GM19372 (cell line): ENCODE measurements at regions not wholly inside any gene's neighbourhood (a gene's known extent, or its start where the extent isn't known, plus 50 kb on each side); places are given as distances from the start of the nearest gene placed in this dataset.

Experiments used
- ATAC-seq: cut with Tn5 transposase; IDR thresholded peaks from one replicate; pipeline ENCODE4 v1.9.1; 2021; ENCODE audit warnings: mild to moderate bottlenecking, low read depth, moderate library complexity; ENCODE audit not compliant: unreplicated experiment

DNA sequence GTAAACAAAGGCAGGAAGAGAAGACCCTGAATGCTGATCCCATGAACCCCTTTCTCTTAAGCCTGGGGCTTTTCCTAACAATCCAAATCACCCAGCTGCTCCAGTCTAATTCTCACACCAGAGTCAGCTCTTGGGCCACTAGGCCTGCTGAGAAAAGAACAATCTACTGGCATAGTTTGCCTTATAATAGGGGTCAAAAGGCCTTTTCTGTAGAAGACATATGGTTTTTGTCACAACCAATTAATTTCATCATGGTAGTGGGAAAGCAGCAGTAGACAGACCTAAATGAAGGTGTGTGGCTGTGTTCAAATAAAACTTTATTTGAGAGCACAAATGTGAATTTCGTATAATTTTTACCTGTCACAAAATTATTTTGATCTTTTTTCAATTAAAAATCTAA is 994.7 kb upstream of the EPHA7 start:
- ATAC-seq = no peak

- ATAC-seq = no peak
These were observed 982.0 kb upstream of the EPHA7 start for GRCh38 chr6:94401311-94401710.

GRCh38 chr6:94394822-94395221 is 975.5 kb upstream of the EPHA7 start:
- no peak for ATAC-seq

GRCh38 chr6:94389218-94389617 is 969.9 kb upstream of the EPHA7 start:
- ATAC-seq = no peak

- ATAC-seq = no peak
These were observed 958.5 kb upstream of the EPHA7 start for GRCh38 chr6:94377835-94378234.

GRCh38 chr6:94376876-94377275 is 957.5 kb upstream of the EPHA7 start:
- ATAC-seq = no peak

DNA sequence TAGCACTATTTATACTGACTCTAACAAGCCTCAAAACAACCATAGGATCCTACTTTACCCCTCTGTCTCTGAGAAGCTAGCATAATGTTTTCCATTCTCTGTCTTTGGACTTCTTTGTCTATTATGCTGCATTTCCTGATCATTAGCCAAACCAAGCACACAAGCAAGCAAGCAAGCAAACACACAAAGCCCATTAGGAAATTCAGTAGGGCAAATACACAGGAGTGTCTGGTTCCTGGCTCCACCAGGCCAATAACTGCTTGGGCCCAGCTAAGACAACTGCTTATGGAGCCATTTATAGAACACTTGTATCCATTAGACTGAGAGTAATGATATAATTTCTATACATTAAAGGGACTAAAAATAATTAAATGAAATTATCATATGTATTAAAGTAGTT is 952.9 kb upstream of the EPHA7 start:
- no peak for ATAC-seq

DNA sequence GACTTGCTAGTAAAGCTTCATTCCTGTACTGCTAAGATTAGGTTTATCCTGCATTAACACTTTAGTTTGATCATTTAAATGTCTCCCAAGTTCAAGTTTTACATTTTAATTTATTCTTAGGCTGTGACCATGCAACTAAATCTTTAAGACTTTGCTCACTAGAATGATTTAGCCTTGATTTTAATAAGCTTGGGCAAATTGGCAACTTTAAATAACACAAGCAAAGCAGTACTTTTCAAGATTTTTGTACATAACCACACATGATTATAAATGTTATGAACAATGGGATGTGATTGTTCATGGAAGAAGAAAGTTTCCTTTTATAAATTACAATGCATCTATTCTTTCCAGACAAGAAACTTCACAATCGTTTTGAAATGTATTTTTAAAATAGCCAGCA is 948.0 kb upstream of the EPHA7 start:
- no peak for ATAC-seq

- ATAC-seq = no peak
These were observed 942.9 kb upstream of the EPHA7 start for GRCh38 chr6:94362061-94362864.

DNA sequence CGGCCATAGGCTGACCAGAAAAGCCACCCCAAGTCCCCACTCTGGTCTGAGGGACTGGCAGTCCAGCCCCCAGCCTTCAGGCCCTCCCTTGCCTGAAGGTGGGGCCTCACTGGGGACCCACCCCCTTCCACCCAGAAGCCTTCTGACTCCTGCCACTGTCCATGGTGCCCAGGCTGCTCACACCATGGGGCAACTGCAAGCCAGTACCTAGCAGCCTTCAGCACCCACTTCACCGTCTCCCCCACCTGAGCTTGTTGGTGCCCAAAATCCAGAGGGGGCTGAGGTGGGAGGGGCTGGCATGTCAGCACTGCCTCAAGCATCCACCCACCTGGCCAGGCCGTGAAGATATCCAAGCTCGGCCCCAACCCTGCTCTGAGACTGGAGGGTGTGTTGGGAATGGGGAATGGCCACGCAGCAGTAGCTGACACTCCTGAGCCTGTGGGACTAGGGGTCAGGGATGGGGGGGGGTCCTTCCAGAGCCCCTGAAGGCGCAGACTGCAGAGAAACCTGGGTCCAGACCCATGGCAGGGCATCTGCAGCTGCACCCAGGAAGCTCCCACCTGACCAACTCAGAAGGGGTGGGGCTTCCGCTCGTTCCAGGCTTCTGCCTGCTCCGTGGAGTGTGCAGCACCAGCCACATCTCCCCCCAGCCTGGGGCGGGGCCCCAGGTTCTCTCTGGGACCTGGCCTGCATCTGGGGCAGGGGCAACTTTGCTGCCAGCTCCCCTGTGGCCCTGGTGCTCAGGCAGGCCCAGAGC is 942.1 kb upstream of the EPHA7 start:
- ATAC-seq = no peak

- ATAC-seq = no peak
These were observed 938.1 kb upstream of the EPHA7 start for GRCh38 chr6:94357381-94357980.

DNA sequence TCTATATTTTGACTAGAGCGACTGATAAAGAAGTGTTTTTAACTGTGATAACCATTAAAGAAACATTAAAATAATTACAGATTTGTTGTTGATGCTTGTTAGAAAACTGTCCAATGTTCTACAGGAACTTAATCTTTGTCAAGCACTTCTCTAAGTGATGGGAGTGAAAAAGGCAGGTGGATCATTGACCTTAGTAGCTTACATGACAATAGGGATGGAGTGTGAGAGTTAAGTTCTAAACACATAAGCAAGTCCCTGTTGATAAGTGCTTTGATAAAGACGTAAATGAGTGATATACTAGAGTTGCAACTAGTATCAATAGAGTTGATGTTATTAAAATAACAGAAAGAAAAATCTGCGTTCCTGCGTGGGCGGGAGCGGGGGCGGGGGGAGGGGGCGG is 931.5 kb upstream of the EPHA7 start:
- ATAC-seq = no peak

GRCh38 chr6:94349227-94349626 is 929.9 kb upstream of the EPHA7 start:
- no peak for ATAC-seq

- ATAC-seq = no peak
These were observed 925.5 kb upstream of the EPHA7 start for GRCh38 chr6:94344866-94345265.

- ATAC-seq = no peak
These were observed 921.8 kb upstream of the EPHA7 start for GRCh38 chr6:94341173-94341572.

DNA sequence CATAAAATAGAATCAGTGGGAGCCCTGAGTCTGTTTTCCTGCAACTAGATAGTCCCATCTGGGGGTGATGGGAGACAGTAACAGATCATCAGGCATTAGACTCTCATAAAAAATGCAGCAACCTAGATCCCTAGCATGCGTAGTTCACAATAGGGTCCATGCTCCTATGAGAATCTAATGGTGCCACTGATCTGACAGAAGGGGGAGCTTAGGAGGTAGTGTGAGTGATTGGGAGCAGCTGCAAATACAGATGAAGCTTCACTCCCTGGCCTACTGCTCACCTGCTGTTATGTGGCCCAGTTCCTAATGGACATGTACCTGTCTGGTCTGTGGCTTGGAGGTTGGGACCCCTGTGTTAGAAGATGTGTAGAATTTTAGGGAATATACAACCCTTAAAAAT is 904.5 kb upstream of the EPHA7 start:
- no peak for ATAC-seq

DNA sequence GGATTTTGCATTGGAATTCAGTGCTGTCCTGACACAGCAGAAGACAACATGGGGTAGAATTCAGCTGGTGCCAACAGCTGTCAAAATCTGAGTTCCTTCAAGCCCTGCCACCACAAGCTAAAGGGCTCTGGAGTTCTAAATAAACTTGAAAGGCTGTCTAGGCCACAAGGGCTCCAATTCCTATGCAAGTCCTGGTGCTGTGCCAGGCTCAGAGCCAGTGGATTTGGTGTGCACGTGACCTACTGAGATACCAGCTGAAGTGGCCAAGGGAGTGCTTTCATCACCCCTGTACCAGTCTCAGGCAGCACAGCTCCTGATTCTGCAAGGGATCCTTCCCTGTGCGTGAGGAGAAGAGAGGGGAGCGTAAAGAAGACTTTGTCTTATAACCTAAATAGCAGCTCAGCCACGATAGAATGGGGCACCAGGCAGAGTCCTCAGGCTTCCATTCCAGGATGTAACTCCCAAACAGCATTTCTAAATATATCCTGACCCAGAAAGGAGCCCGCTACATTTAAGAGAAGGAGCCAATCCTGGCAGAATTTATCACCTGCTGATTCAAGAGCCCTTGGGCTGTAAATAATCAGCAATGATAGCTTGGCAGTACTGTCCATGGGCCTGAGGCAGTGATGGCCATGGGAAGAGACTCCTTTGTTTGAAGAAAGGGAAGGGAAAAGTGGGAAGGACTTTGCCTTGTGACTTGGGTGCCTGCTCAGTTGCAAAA is 881.2 kb upstream of the EPHA7 start:
- no peak for ATAC-seq

GRCh38 chr6:94289131-94289530 is 869.8 kb upstream of the EPHA7 start:
- no peak for ATAC-seq

- no peak for ATAC-seq
These were observed 858.8 kb upstream of the EPHA7 start for GRCh38 chr6:94278146-94278545.

DNA sequence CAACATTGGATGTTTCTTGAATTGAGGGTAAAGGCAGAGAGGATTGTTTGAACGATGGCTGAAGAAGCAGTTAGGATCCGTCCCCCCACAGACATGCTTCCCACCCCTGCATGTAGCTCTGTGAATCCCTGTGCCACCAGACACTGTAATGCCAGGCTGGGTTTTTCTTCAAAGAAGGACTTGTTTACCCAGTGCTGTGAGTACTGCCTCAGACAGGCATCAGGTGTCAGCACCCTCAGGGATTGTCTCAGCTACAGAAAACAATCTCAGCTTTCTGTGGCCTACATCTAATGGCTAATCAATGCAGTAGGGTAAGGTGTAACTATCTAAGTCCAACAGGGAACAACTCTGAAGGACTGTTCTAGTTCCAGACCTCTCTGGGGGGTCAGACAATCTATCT is 853.0 kb upstream of the EPHA7 start:
- ATAC-seq = no peak
